Activated CD8-positive, alpha-beta memory T cell treated with anti-CD3 and anti-CD28 coated beads, Interleukin-2, amount 50 U/mL, for 1 hour (primary cell): ENCODE measurements at regions not wholly inside any gene's neighbourhood (a gene's known extent, or its start where the extent isn't known, plus 50 kb on each side); places are given as distances from the start of the nearest gene placed in this dataset.
"Not testable (repeated sequence)": the region's sequence is repeated elsewhere in the genome, so short reads cannot be mapped to it uniquely, and the experiment has no call there.

Source experiments
- DNase-seq: peaks from one replicate; pipeline ENCODE4 v3.0.0-alpha.2; 2020; ENCODE audit errors: extremely low read depth

GRCh38 chr18:39186008-39186407 is 1620.4 kb upstream of the CELF4 start:
- no peak for DNase-seq

GRCh38 chr18:39184176-39184575 is 1618.6 kb upstream of the CELF4 start:
- no peak for DNase-seq

GRCh38 chr18:39178166-39178565 is 1612.6 kb upstream of the CELF4 start:
- DNase-seq: no peak

- DNase-seq: no peak
These were observed 1607.3 kb upstream of the CELF4 start for GRCh38 chr18:39172695-39173421.

- DNase-seq: no peak
These were observed 1603.1 kb upstream of the CELF4 start for GRCh38 chr18:39168723-39169122.

GRCh38 chr18:39167990-39168389 is 1602.4 kb upstream of the CELF4 start:
- no peak for DNase-seq

- no peak for DNase-seq
These were observed 1601.2 kb upstream of the CELF4 start for GRCh38 chr18:39166776-39167175.

- no peak for DNase-seq
These were observed 1596.6 kb upstream of the CELF4 start for GRCh38 chr18:39162013-39162827.

- DNase-seq: no peak
These were observed 1583.7 kb upstream of the CELF4 start for GRCh38 chr18:39149211-39149806.

- DNase-seq: no peak
These were observed 1568.7 kb upstream of the CELF4 start for GRCh38 chr18:39134255-39134654.

GRCh38 chr18:39127538-39127937 is 1561.9 kb upstream of the CELF4 start:
- DNase-seq: not testable (repeated sequence)

- no peak for DNase-seq
These were observed 1548.2 kb upstream of the CELF4 start for GRCh38 chr18:39113790-39114189.

GRCh38 chr18:39105104-39105503 is 1539.5 kb upstream of the CELF4 start:
- DNase-seq: no peak

GRCh38 chr18:39072970-39073369 is 1507.4 kb upstream of the CELF4 start:
- DNase-seq: no peak

- no peak for DNase-seq
These were observed 1496.8 kb upstream of the CELF4 start for GRCh38 chr18:39062426-39062825.

- no peak for DNase-seq
These were observed 1492.9 kb upstream of the CELF4 start for GRCh38 chr18:39058386-39059000.

- DNase-seq: no peak
These were observed 1491.9 kb upstream of the CELF4 start for GRCh38 chr18:39057423-39058064.

GRCh38 chr18:39053571-39053970 is 1488.0 kb upstream of the CELF4 start:
- DNase-seq: no peak

GRCh38 chr18:39051013-39051412 is 1485.4 kb upstream of the CELF4 start:
- no peak for DNase-seq

GRCh38 chr18:39039813-39040212 is 1474.2 kb upstream of the CELF4 start:
- DNase-seq: no peak

GRCh38 chr18:39037925-39038324 is 1472.3 kb upstream of the CELF4 start:
- DNase-seq: no peak

GRCh38 chr18:39033312-39033711 is 1467.7 kb upstream of the CELF4 start:
- no peak for DNase-seq
